Endothelial cell (in vitro differentiated cells): ENCODE measurements at regions not wholly inside any gene's neighbourhood (a gene's known extent, or its start where the extent isn't known, plus 50 kb on each side); places are given as distances from the start of the nearest gene placed in this dataset.
"Not testable (repeated sequence)": the region's sequence is repeated elsewhere in the genome, so short reads cannot be mapped to it uniquely, and the experiment has no call there.

ENCODE experiments used
- DNase-seq: peaks from one replicate; pipeline ENCODE4 v3.0.0; 2021; ENCODE audit warnings: low spot score
- H3K27ac Mint-ChIP-seq: one replicate; pipeline ENCODE4 v1.8.0; 2021; ENCODE audit warnings: mixed read lengths, inconsistent platforms; ENCODE audit not compliant: unreplicated experiment
- H3K27me3 Mint-ChIP-seq: one replicate; pipeline ENCODE4 v1.8.0; 2021; ENCODE audit warnings: mild to moderate bottlenecking, moderate library complexity, mixed read lengths, inconsistent platforms; ENCODE audit not compliant: unreplicated experiment
- H3K36me3 Mint-ChIP-seq: one replicate; pipeline ENCODE4 v1.8.0; 2021; ENCODE audit warnings: mild to moderate bottlenecking, low read depth, mixed read lengths, inconsistent platforms; ENCODE audit not compliant: unreplicated experiment
- H3K4me1 Mint-ChIP-seq: one replicate; pipeline ENCODE4 v1.8.0; 2021; ENCODE audit warnings: mild to moderate bottlenecking, mixed read lengths, inconsistent platforms; ENCODE audit not compliant: unreplicated experiment
- H3K4me3 Mint-ChIP-seq: one replicate; pipeline ENCODE4 v1.8.0; 2021; ENCODE audit warnings: mild to moderate bottlenecking, mixed read lengths, inconsistent platforms; ENCODE audit not compliant: unreplicated experiment
- H3K9me3 Mint-ChIP-seq: one replicate; pipeline ENCODE4 v1.8.0; 2021; ENCODE audit warnings: mixed read lengths, inconsistent platforms; ENCODE audit not compliant: unreplicated experiment
- TF ChIP-seq, protein P1 (sequence below): fragments of 200-600 bp; sonication (generic); IDR thresholded peaks from one replicate; pipeline ENCODE4 v1.5.0; 2021; ENCODE audit warnings: antibody characterized with exemption; ENCODE audit not compliant: unreplicated experiment

DNA sequence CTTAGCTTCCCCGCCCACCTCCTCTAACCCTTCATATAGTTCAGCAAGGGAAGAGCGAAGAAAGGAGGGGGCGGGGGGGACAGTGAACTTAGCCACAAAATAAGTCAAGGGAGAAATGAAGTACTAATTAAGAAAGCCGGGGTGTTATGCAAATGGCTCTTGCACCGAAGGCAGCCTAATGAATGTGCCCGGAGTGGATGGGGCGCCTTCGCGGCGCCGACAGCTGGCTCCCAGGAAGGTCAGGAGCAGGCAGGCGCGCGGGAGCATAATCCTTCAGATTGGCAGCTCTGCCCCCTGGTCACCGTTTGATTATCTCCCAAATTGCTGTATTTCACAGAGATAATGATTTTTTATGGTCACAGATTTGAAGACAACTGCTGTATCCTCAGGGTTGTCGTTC lies 395.1 kb downstream of the TFAP2B start:
- H3K27ac Mint-ChIP-seq = no peak overlapping the region
- H3K9me3 Mint-ChIP-seq = no peaks in the 10 kb centered on the region

DNA sequence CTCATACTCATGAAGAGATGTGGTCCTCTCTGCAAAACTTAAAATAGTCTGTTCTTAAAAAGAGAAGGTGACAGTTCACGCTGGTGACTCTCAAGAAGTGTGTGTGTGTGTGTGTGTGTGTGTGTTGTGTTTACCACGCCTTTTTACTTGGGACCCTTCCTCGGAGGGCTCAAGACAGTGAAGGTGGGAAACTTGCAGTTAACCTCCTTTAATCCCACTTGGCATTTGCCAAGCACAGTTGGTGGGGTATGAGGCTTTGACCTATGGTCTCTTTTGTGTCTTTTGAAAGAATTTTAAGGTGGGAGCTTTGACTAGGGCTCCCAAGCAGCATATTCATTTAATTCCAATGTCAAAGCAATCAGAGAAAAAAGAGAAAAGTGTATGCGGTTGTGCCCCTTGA lies 395.8 kb downstream of the TFAP2B start:
- H3K27ac Mint-ChIP-seq = no peak overlapping the region
- H3K27me3 Mint-ChIP-seq = no peaks in the 10 kb centered on the region
- H3K4me3 Mint-ChIP-seq = no peak overlapping the region
- H3K36me3 Mint-ChIP-seq = no peaks in the 10 kb centered on the region
- no peaks in the 10 kb centered on the region for H3K4me1 Mint-ChIP-seq
- TF ChIP-seq, protein P1, sequence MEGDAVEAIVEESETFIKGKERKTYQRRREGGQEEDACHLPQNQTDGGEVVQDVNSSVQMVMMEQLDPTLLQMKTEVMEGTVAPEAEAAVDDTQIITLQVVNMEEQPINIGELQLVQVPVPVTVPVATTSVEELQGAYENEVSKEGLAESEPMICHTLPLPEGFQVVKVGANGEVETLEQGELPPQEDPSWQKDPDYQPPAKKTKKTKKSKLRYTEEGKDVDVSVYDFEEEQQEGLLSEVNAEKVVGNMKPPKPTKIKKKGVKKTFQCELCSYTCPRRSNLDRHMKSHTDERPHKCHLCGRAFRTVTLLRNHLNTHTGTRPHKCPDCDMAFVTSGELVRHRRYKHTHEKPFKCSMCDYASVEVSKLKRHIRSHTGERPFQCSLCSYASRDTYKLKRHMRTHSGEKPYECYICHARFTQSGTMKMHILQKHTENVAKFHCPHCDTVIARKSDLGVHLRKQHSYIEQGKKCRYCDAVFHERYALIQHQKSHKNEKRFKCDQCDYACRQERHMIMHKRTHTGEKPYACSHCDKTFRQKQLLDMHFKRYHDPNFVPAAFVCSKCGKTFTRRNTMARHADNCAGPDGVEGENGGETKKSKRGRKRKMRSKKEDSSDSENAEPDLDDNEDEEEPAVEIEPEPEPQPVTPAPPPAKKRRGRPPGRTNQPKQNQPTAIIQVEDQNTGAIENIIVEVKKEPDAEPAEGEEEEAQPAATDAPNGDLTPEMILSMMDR = no peak
- H3K9me3 Mint-ChIP-seq = no peaks in the 10 kb centered on the region
- no peak for DNase-seq

More for the DNA sequence above, 395.1 kb downstream of the TFAP2B start:
- Mint-ChIP-seq H3K4me3 (no peak overlapping the region), H3K4me1 (no peaks in the 10 kb centered on the region), H3K27me3 (no peaks in the 10 kb centered on the region), H3K36me3 (no peaks in the 10 kb centered on the region)
- TF ChIP-seq, protein P1 = no peak
- peak; percentile 10 for DNase-seq

DNA sequence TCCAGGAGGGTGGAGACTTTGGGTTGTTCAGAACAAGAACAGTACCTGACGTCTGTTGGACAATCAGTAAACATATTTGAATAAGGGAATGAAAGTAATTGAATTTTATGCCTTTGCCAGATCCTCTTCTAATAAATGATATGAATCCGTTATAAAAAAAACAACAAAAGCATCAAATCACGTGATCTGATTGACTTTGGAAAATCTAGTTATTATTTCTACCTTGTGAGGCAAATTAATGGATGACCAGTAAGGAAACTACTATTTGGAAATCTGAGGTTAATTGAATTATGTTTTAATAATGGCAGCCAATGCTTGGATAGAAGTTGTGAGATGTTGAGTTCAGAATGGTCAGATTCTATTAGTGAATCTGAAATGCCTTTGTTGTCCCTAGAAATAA lies 399.5 kb downstream of the TFAP2B start:
- Mint-ChIP-seq H3K4me1 (no peaks in the 10 kb centered on the region), H3K9me3 (no peaks in the 10 kb centered on the region), H3K27ac (no peak overlapping the region), H3K27me3 (no peaks in the 10 kb centered on the region), H3K36me3 (no peaks in the 10 kb centered on the region), H3K4me3 (no peak overlapping the region)
- TF ChIP-seq, protein P1 = no peak
- no peak for DNase-seq

DNA sequence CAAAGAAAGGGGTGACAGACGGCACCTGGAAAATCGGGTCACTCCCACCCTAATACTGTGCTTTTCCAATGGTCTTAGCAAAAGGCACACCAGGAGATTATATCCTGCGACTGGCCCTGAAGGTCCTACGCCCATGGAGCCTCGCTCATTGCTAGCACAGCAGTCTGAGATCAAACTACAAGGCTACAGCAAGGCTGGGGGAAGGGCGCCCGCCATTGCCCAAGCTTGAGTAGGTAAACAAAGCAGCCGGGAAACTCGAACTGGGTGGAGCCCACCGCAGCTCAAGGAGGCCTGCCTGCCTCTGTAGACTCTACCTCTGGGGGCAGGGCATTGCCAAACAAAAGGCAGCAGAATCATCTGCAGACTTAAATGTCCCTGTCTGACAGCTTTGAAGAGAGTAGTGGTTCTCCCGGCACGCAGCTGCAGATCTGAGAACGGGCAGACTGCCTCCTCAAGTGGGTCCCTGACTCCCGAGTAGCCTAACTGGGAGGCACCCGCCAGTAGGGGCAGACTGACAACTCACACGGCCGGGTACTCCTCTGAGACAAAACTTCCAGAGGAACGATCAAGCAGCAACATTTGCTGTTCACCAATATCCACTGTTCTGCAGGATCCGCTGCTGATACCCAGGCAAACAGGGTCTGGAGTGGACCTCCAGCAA lies 406.0 kb downstream of the TFAP2B start:
- not testable (repeated sequence) for H3K4me1 Mint-ChIP-seq, H3K4me3 Mint-ChIP-seq, DNase-seq, H3K27me3 Mint-ChIP-seq, H3K36me3 Mint-ChIP-seq, H3K9me3 Mint-ChIP-seq, H3K27ac Mint-ChIP-seq

DNA sequence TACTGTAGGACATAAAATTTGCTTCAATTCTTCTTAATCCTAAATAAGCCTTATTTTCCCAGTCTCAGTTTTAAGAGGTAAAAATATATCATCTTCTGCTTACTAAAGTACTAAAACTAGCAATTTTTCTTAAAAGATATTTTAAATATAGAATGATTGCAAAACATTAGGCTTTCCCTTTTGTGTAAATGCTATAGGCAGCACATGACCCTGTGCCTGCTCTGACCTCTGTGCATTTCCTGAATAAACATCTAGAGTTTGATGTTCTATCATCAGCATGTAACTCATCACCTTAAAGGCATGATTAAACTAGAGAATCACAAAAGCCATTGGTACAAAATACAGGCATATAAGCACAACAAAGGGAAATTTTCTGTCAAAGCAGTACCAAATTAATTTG lies 422.7 kb downstream of the TFAP2B start:
- no peaks in the 10 kb centered on the region for H3K27me3 Mint-ChIP-seq
- H3K36me3 Mint-ChIP-seq = no peaks in the 10 kb centered on the region
- H3K9me3 Mint-ChIP-seq = no peaks in the 10 kb centered on the region
- H3K4me1 Mint-ChIP-seq = no peaks in the 10 kb centered on the region
- H3K4me3 Mint-ChIP-seq = no peak overlapping the region
- DNase-seq = no peak
- TF ChIP-seq, protein P1 = no peak
- no peak overlapping the region for H3K27ac Mint-ChIP-seq
